ENCODE measurements at regions not wholly inside any gene's neighbourhood (a gene's known extent, or its start where the extent isn't known, plus 50 kb on each side); places are given as distances from the start of the nearest gene placed in this dataset.

DNA sequence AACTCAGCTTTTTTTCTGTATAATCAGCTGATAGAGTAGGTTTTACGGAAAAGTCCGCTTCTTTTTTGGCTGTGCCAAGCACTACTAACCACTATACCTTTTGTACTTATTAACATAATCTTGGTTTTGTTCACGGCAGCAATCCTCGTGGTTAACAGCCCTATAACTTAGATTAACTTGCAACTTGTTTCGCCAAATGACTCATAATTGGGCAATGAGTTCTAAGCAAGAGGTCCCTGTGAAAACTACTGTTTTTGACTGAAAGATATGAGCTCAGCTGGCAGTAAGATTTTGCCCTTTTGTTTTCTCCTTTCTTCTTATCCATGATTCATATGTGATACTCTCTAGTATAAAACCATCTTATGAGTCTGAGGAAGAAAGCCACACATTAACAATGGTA lies 345.0 kb upstream of the PCDH15 start:
- TF ChIP-seq ZNF384 (IDR thresholded peaks at IDR 0.05; ENCODE audit: borderline replicate concordance, low read depth, low read length): no peak
- TF ChIP-seq ZZZ3 (IDR thresholded peaks at IDR 0.05; ENCODE audit: control insufficient read depth, insufficient read length, low read depth): no peak
- TF ChIP-seq USF2 (IDR thresholded peaks at IDR 0.05; ENCODE audit: borderline replicate concordance, low read depth, low read length): no peak
- no peak for TF ChIP-seq JUND (IDR thresholded peaks at IDR 0.05; ENCODE audit: low read depth, low read length)
- no peak for TF ChIP-seq TAF1 (IDR thresholded peaks at IDR 0.05; ENCODE audit: borderline replicate concordance, low read depth, low read length)
- TF ChIP-seq EP300 (IDR thresholded peaks at IDR 0.05; ENCODE audit: borderline replicate concordance in 1 of 2, control insufficient read depth in 1 of 2, low read depth in 2 of 2, low read length in 2 of 2): no peak
- TF ChIP-seq NR2F1 (conservative IDR thresholded peaks at IDR 0.05): no peak
- TF ChIP-seq, protein P1, sequence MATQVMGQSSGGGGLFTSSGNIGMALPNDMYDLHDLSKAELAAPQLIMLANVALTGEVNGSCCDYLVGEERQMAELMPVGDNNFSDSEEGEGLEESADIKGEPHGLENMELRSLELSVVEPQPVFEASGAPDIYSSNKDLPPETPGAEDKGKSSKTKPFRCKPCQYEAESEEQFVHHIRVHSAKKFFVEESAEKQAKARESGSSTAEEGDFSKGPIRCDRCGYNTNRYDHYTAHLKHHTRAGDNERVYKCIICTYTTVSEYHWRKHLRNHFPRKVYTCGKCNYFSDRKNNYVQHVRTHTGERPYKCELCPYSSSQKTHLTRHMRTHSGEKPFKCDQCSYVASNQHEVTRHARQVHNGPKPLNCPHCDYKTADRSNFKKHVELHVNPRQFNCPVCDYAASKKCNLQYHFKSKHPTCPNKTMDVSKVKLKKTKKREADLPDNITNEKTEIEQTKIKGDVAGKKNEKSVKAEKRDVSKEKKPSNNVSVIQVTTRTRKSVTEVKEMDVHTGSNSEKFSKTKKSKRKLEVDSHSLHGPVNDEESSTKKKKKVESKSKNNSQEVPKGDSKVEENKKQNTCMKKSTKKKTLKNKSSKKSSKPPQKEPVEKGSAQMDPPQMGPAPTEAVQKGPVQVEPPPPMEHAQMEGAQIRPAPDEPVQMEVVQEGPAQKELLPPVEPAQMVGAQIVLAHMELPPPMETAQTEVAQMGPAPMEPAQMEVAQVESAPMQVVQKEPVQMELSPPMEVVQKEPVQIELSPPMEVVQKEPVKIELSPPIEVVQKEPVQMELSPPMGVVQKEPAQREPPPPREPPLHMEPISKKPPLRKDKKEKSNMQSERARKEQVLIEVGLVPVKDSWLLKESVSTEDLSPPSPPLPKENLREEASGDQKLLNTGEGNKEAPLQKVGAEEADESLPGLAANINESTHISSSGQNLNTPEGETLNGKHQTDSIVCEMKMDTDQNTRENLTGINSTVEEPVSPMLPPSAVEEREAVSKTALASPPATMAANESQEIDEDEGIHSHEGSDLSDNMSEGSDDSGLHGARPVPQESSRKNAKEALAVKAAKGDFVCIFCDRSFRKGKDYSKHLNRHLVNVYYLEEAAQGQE (IDR thresholded peaks at IDR 0.05; ENCODE audit: low read depth, low read length): no peak
- no peak for TF ChIP-seq POLR2A (IDR thresholded peaks at IDR 0.05; ENCODE audit: low read depth, low read length)
- TF ChIP-seq JUNB (IDR thresholded peaks at IDR 0.05): no peak
- TF ChIP-seq, protein P2, sequence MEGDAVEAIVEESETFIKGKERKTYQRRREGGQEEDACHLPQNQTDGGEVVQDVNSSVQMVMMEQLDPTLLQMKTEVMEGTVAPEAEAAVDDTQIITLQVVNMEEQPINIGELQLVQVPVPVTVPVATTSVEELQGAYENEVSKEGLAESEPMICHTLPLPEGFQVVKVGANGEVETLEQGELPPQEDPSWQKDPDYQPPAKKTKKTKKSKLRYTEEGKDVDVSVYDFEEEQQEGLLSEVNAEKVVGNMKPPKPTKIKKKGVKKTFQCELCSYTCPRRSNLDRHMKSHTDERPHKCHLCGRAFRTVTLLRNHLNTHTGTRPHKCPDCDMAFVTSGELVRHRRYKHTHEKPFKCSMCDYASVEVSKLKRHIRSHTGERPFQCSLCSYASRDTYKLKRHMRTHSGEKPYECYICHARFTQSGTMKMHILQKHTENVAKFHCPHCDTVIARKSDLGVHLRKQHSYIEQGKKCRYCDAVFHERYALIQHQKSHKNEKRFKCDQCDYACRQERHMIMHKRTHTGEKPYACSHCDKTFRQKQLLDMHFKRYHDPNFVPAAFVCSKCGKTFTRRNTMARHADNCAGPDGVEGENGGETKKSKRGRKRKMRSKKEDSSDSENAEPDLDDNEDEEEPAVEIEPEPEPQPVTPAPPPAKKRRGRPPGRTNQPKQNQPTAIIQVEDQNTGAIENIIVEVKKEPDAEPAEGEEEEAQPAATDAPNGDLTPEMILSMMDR (IDR thresholded peaks at IDR 0.05 in 2 of 3, conservative IDR thresholded peaks at IDR 0.05 in 1 of 3; ENCODE audit: control insufficient read depth in 2 of 3, extremely low read depth in 1 of 3, insufficient read depth in 1 of 3, low read depth in 3 of 3, low read length in 3 of 3): no peak
- no peak for TF ChIP-seq TARDBP (IDR thresholded peaks at IDR 0.05; ENCODE audit: borderline replicate concordance)
- no peak for TF ChIP-seq LARP7 (IDR thresholded peaks at IDR 0.05)
